ENCODE measurements at regions not wholly inside any gene's neighbourhood (a gene's known extent, or its start where the extent isn't known, plus 50 kb on each side); places are given as distances from the start of the nearest gene placed in this dataset.

DNA sequence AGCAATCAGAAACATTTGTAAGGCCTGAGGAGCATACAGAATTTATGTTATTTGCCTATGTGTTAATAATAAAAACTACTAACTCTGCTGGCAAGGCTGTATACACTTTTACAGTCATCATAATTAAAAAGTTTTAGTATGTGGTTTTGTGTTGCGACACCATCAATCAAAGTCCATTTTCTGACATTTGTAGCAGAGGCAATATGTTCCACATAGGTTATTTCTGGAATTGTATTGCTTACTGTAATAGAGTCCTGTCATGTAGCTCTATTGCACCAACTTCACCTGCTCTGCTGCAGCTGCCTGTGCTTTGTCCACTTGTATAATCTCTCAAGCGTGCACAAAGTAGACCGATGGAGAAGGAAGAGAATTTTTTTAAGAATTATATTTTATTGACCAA lies 501.8 kb downstream of the HACE1 start (continued):
- TF ChIP-seq, protein P1, sequence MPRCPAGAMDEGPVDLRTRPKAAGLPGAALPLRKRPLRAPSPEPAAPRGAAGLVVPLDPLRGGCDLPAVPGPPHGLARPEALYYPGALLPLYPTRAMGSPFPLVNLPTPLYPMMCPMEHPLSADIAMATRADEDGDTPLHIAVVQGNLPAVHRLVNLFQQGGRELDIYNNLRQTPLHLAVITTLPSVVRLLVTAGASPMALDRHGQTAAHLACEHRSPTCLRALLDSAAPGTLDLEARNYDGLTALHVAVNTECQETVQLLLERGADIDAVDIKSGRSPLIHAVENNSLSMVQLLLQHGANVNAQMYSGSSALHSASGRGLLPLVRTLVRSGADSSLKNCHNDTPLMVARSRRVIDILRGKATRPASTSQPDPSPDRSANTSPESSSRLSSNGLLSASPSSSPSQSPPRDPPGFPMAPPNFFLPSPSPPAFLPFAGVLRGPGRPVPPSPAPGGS (IDR thresholded peaks at IDR 0.05; ENCODE audit: borderline replicate concordance, insufficient read depth, low read depth, low read length, poor library complexity, severe bottlenecking): no peak
- TF ChIP-seq POLR2A (IDR thresholded peaks at IDR 0.05; ENCODE audit: low read depth, low read length) (no peak), DPF2 (IDR thresholded peaks at IDR 0.05) (no peak)
- TF ChIP-seq, protein P2, sequence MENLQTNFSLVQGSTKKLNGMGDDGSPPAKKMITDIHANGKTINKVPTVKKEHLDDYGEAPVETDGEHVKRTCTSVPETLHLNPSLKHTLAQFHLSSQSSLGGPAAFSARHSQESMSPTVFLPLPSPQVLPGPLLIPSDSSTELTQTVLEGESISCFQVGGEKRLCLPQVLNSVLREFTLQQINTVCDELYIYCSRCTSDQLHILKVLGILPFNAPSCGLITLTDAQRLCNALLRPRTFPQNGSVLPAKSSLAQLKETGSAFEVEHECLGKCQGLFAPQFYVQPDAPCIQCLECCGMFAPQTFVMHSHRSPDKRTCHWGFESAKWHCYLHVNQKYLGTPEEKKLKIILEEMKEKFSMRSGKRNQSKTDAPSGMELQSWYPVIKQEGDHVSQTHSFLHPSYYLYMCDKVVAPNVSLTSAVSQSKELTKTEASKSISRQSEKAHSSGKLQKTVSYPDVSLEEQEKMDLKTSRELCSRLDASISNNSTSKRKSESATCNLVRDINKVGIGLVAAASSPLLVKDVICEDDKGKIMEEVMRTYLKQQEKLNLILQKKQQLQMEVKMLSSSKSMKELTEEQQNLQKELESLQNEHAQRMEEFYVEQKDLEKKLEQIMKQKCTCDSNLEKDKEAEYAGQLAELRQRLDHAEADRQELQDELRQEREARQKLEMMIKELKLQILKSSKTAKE (IDR thresholded peaks at IDR 0.05; ENCODE audit: low read depth, poor library complexity, severe bottlenecking): no peak

DNA sequence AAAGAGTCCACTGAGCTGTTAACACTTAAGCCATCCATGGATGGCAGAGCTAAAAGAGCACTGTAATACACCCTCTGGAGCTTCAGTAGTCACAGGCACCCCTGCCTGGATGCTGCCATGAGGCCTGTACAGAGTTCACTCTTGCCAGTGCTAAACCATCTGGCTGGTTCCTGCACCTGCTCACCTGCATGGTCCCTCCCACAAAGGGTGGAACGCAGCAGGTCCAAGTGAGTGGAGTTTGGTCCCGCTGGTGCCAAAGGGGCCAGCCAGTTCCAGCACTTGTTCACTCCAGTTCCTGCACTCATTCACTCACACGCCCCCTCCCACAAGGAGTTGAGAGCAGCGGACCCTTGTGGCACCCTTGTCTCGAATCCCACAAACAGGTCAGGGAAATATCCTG lies 503.5 kb downstream of the HACE1 start:
- Histone ChIP-seq H3K79me2 (ENCODE audit: control insufficient read depth, insufficient read depth, low read length) (no peaks in the 10 kb centered on the region), H3K9me3 (replicated peaks; ENCODE audit: control insufficient read depth, insufficient read depth, low read length) (no peaks in the 10 kb centered on the region), H3K4me2 (ENCODE audit: control insufficient read depth, insufficient read depth) (no peak overlapping the region), H3K4me1 (ENCODE audit: control insufficient read depth, insufficient read depth, low read length) (no peaks in the 10 kb centered on the region), H3K27me3 (replicated peaks in 1 of 2; ENCODE audit: control insufficient read depth in 2 of 2, insufficient read depth in 2 of 2, low read length in 1 of 2) (no peaks in the 10 kb centered on the region), H4K20me1 (ENCODE audit: control insufficient read depth, insufficient read depth) (no peaks in the 10 kb centered on the region), H3K9ac (ENCODE audit: control insufficient read depth, insufficient read depth, low read length) (no peak overlapping the region), H3K27ac (ENCODE audit: control insufficient read depth, insufficient read depth) (no peak overlapping the region), H2AFZ (ENCODE audit: control insufficient read depth, low read depth, low read length) (no peak overlapping the region), H3K36me3 (ENCODE audit: control insufficient read depth in 2 of 2, insufficient read depth in 2 of 2, low read length in 1 of 2) (no peaks in the 10 kb centered on the region), H3K4me3 (no peak overlapping the region)
- no peak for TF ChIP-seq CBX5 (IDR thresholded peaks at IDR 0.05; ENCODE audit: low read depth)
- TF ChIP-seq HDGF (IDR thresholded peaks at IDR 0.05): no peak
- TF ChIP-seq SPI1 (IDR thresholded peaks at IDR 0.05; ENCODE audit: borderline replicate concordance, insufficient read depth, low read depth, low read length): no peak
- TF ChIP-seq NFXL1 (IDR thresholded peaks at IDR 0.05; ENCODE audit: borderline replicate concordance): no peak
- WGBS (ENCODE audit: insufficient coverage, insufficient replicate concordance, low lambda C conversion rate, missing lambda C conversion rate): 7% methylated on average over 5 of the region's 5 CpGs
- no TSS peak for BruUV-seq (replicated peaks)
- intact Hi-C loops (cut with micrococcal nuclease; ENCODE audit: unreplicated experiment): no loop called here
- POLR2A ChIA-PET: no interaction called here
- in situ Hi-C loops (cut with MboI): no loop called here
- FAIRE-seq (no peak), ATAC-seq (no peak), DNase-seq (ENCODE audit: low read depth, low spot score) (no peak)
- SMC1A ChIA-PET (ENCODE audit: uncharacterized antibody, unreplicated experiment): no interaction called here
- RAD21 ChIA-PET (ENCODE audit: unreplicated experiment): no interaction called here
- CTCF ChIA-PET: no interaction called here
